Thymus (tissue), 11 donors: ENCODE measurements at regions not wholly inside any gene's neighbourhood (a gene's known extent, or its start where the extent isn't known, plus 50 kb on each side); places are given as distances from the start of the nearest gene placed in this dataset.
"Not testable (repeated sequence)": the region's sequence is repeated elsewhere in the genome, so short reads cannot be mapped to it uniquely, and the experiment has no call there.

Source experiments
- DNase-seq, 9 donors: peaks; one replicate each; pipeline ENCODE4 v3.0.0-alpha.2; 2013; ENCODE audit warnings: low spot score in 9 of 9, low read depth in 6 of 9, missing footprints in 1 of 9
- H3K27ac ChIP-seq, 2 donors: one replicate each; pipeline ENCODE4 v1.5.1; 2013; ENCODE audit warnings: control low read depth in 1 of 2, low read depth in 1 of 2, low read length in 1 of 2, mild to moderate bottlenecking in 1 of 2, moderate library complexity in 1 of 2
- H3K27me3 ChIP-seq, 2 donors: one replicate each; pipeline ENCODE4 v1.5.1; 2013; ENCODE audit warnings: low read length in 1 of 2; ENCODE audit not compliant: control insufficient read depth in 2 of 2, insufficient read depth in 1 of 2
- H3K36me3 ChIP-seq, 2 donors: one replicate each; pipeline ENCODE4 v1.5.1; 2013; ENCODE audit warnings: low read length in 1 of 2, mild to moderate bottlenecking in 1 of 2, moderate library complexity in 1 of 2; ENCODE audit not compliant: control insufficient read depth in 2 of 2, insufficient read depth in 2 of 2
- H3K4me1 ChIP-seq, 2 donors: one replicate each; pipeline ENCODE4 v1.5.1; 2013; ENCODE audit warnings: low read length in 2 of 2; ENCODE audit not compliant: control insufficient read depth in 2 of 2, insufficient read depth in 2 of 2
- H3K4me3 ChIP-seq, 2 donors: one replicate each; pipeline ENCODE4 v1.5.1; 2013; ENCODE audit warnings: low read length in 2 of 2, control low read depth in 1 of 2, mild to moderate bottlenecking in 1 of 2
- H3K9me3 ChIP-seq, 2 donors: one replicate each; pipeline ENCODE4 v1.5.1; 2013; ENCODE audit warnings: low read length in 1 of 2, mild to moderate bottlenecking in 1 of 2; ENCODE audit not compliant: control insufficient read depth in 2 of 2, insufficient read depth in 1 of 2
- WGBS: extraction: QIAGEN DNeasy Blood & Tissue Kit; methylation state at CpG from one replicate; pipeline ENCODE4 v1.1.7; 2013; 5-methylcytosine and 5-hydroxymethylcytosine counted together
- donor health status: healthy.

GRCh38 chr5:21459744-21460073 lies 1393.4 kb downstream of the CDH12 start:
- WGBS = 0% methylated on average over 1 of the region's 7 CpGs
- not testable (repeated sequence) for DNase-seq, H3K36me3 ChIP-seq, H3K4me1 ChIP-seq, H3K27me3 ChIP-seq, H3K9me3 ChIP-seq
- Histone ChIP-seq H3K4me3 (peak overlapping the region; percentile 56 to 59), H3K27ac (peak overlapping the region in 1 of 2 donors; percentile 74)

- no peak overlapping the region for H3K4me3 ChIP-seq
- H3K27ac ChIP-seq = no peak overlapping the region
- no peaks in the 10 kb centered on the region for H3K27me3 ChIP-seq
- WGBS = 78% methylated on average over 2 of the region's 2 CpGs
- H3K9me3 ChIP-seq = no peaks in the 10 kb centered on the region
- no peak for DNase-seq
- no peaks in the 10 kb centered on the region for H3K4me1 ChIP-seq
- H3K36me3 ChIP-seq = no peaks in the 10 kb centered on the region
These were observed 1400.7 kb downstream of the CDH12 start for GRCh38 chr5:21452449-21452848.

GRCh38 chr5:21432646-21433045 lies 1420.5 kb downstream of the CDH12 start:
- Histone ChIP-seq H3K27ac (no peak overlapping the region), H3K36me3 (no peaks in the 10 kb centered on the region), H3K9me3 (no peaks in the 10 kb centered on the region), H3K4me3 (no peak overlapping the region), H3K27me3 (no peaks in the 10 kb centered on the region), H3K4me1 (no peaks in the 10 kb centered on the region)
- no peak for DNase-seq
- WGBS = 72% methylated on average over 2 of the region's 2 CpGs

GRCh38 chr5:21424907-21425306 lies 1428.2 kb downstream of the CDH12 start:
- Histone ChIP-seq H3K4me3 (no peak overlapping the region), H3K27me3 (no peaks in the 10 kb centered on the region), H3K27ac (no peak overlapping the region), H3K36me3 (no peaks in the 10 kb centered on the region), H3K9me3 (no peaks in the 10 kb centered on the region), H3K4me1 (no peaks in the 10 kb centered on the region)
- no peak for DNase-seq
- WGBS = 73% methylated on average over 1 of the region's 1 CpG

GRCh38 chr5:21419383-21419782 lies 1431.4 kb upstream of the CDH18 start:
- no peaks in the 10 kb centered on the region for H3K9me3 ChIP-seq
- no peaks in the 10 kb centered on the region for H3K27me3 ChIP-seq
- H3K27ac ChIP-seq = no peak overlapping the region
- H3K4me3 ChIP-seq = no peak overlapping the region
- no peaks in the 10 kb centered on the region for H3K36me3 ChIP-seq
- no peaks in the 10 kb centered on the region for H3K4me1 ChIP-seq
- DNase-seq = no peak

- H3K4me1 ChIP-seq, H3K27me3 ChIP-seq, H3K4me3 ChIP-seq, H3K27ac ChIP-seq, H3K36me3 ChIP-seq, H3K9me3 ChIP-seq, DNase-seq: not testable (repeated sequence)
These were observed 1414.1 kb upstream of the CDH18 start for GRCh38 chr5:21402089-21402488.

- Histone ChIP-seq H3K27me3 (no peaks in the 10 kb centered on the region), H3K9me3 (no peaks in the 10 kb centered on the region), H3K27ac (no peak overlapping the region), H3K4me3 (no peak overlapping the region), H3K36me3 (no peaks in the 10 kb centered on the region), H3K4me1 (no peaks in the 10 kb centered on the region)
- DNase-seq = no peak
- 73% methylated on average over 3 of the region's 3 CpGs for whole genome bisulfite sequencing
These were observed 1410.5 kb upstream of the CDH18 start for GRCh38 chr5:21398511-21398910.

- H3K9me3 ChIP-seq = no peaks in the 10 kb centered on the region
- H3K27ac ChIP-seq = no peak overlapping the region
- H3K36me3 ChIP-seq = no peaks in the 10 kb centered on the region
- WGBS = 87% methylated on average over 2 of the region's 2 CpGs
- no peak overlapping the region for H3K4me3 ChIP-seq
- H3K27me3 ChIP-seq = no peaks in the 10 kb centered on the region
- DNase-seq = no peak
- H3K4me1 ChIP-seq = no peaks in the 10 kb centered on the region
These were observed 1409.7 kb upstream of the CDH18 start for GRCh38 chr5:21397693-21398092.

- WGBS = 85% methylated on average over 1 of the region's 1 CpG
- H3K36me3 ChIP-seq = no peaks in the 10 kb centered on the region
- H3K27me3 ChIP-seq = no peaks in the 10 kb centered on the region
- H3K4me1 ChIP-seq = no peaks in the 10 kb centered on the region
- no peak overlapping the region for H3K4me3 ChIP-seq
- no peak overlapping the region for H3K27ac ChIP-seq
- no peaks in the 10 kb centered on the region for H3K9me3 ChIP-seq
- DNase-seq = no peak
These were observed 1403.5 kb upstream of the CDH18 start for GRCh38 chr5:21391506-21391905.

- not testable (repeated sequence) for H3K36me3 ChIP-seq, H3K27ac ChIP-seq, H3K9me3 ChIP-seq, H3K4me1 ChIP-seq, H3K27me3 ChIP-seq, H3K4me3 ChIP-seq, DNase-seq
These were observed 1372.8 kb upstream of the CDH18 start for GRCh38 chr5:21360754-21361153.
